Right lobe of liver (tissue), 6 donors: ENCODE measurements at regions not wholly inside any gene's neighbourhood (a gene's known extent, or its start where the extent isn't known, plus 50 kb on each side); places are given as distances from the start of the nearest gene placed in this dataset.

ENCODE experiments used
- ATAC-seq, 4 donors: fragments of 200-7000 bp; cut with Tn5 transposase; one replicate each; pipeline ENCODE4 v1.9.1; 2020; ENCODE audit warnings: mild to moderate bottlenecking in 4 of 4, moderate library complexity in 4 of 4
- DNase-seq, 3 donors: peaks; one replicate each; pipeline ENCODE4 v3.0.0-alpha.2; 2020
- H3K27ac ChIP-seq, 3 donors: fragments of 200-600 bp; one replicate each; pipeline ENCODE4 v1.8.0; 2022
- H3K27me3 ChIP-seq, 2 donors: fragments of 200-600 bp; one replicate each; pipeline ENCODE4 v1.8.0; 2022
- H3K36me3 ChIP-seq, 4 donors: fragments of 200-600 bp; sonication (generic) in 1 of 4; one replicate each; pipeline versions ENCODE4 v1.5.1 to v1.8.0; 2017 to 2022; ENCODE audit warnings: control low read depth in 1 of 4
- H3K4me1 ChIP-seq, 4 donors: fragments of 200-600 bp; sonication (generic) in 1 of 4; one replicate each; pipeline versions ENCODE4 v1.5.1 to v1.8.0; 2017 to 2022; ENCODE audit warnings: control low read depth in 1 of 4
- H3K4me3 ChIP-seq, 3 donors: fragments of 200-600 bp; one replicate each; pipeline ENCODE4 v1.8.0; 2022
- H3K9me3 ChIP-seq, 4 donors: fragments of 200-600 bp; sonication (generic) in 1 of 4; one replicate each; pipeline versions ENCODE4 v1.5.1 to v1.8.0; 2017 to 2022; ENCODE audit warnings: control low read depth in 1 of 4
- CTCF ChIP-seq, 4 donors: fragments of 200-600 bp in 3 of 4; fragments of 450-650 bp in 1 of 4; IDR thresholded peaks; one replicate each; pipeline versions ENCODE4 v1.5.1 to v1.8.0; 2016 to 2022; ENCODE audit warnings: antibody characterized with exemption in 4 of 4, mild to moderate bottlenecking in 2 of 4
- POLR2A ChIP-seq: fragments of 450-650 bp; IDR thresholded peaks from one replicate; pipeline ENCODE4 v1.6.1; 2017; ENCODE audit warnings: antibody characterized with exemption, mild to moderate bottlenecking
- WGBS: methylation state at CpG from one replicate; pipeline ENCODE4 v1.1.6; 2018; ENCODE audit warnings: low coverage, low lambda C conversion rate; ENCODE audit not compliant: insufficient coverage; ENCODE audit errors: missing lambda C conversion rate; 5-methylcytosine and 5-hydroxymethylcytosine counted together
- intact Hi-C, 2 donors: fragments of 100-400 bp; cut with DNase I; formaldehyde crosslinking; loops; one replicate each; pipeline versions ENCODE4 v1.11.2 to v1.14.1; 2022
- donor health status: DM: no; HTN: yes; CAD: no.
- donor health status: DM: no; HTN: no; CAD: no.
- donor health status: DM: no; HTN: no; CAD: no.
- donor health status: DM: no; HTN: yes; CAD: no.
- donor health status: DM: no; HTN: yes; CAD: no.

- intact Hi-C loops: no loop called here
- no peak overlapping the region for H3K4me3 ChIP-seq
- no peak overlapping the region for H3K27ac ChIP-seq
- no peaks in the 10 kb centered on the region for H3K27me3 ChIP-seq
- ATAC-seq (no peak), DNase-seq (no peak)
- H3K36me3 ChIP-seq: no peaks in the 10 kb centered on the region
- TF ChIP-seq POLR2A (no peak), CTCF (IDR thresholded peaks at IDR 0.05) (no peak)
- H3K4me1 ChIP-seq: no peaks in the 10 kb centered on the region
- H3K9me3 ChIP-seq: no peaks in the 10 kb centered on the region
Measured at GRCh38 chr7:85608804-85609203, 421.9 kb upstream of the SEMA3D start.

GRCh38 chr7:85602196-85602595, 415.3 kb upstream of the SEMA3D start:
- no peak overlapping the region for H3K4me3 ChIP-seq
- TF ChIP-seq POLR2A (no peak), CTCF (IDR thresholded peaks at IDR 0.05) (no peak)
- H3K27me3 ChIP-seq: no peaks in the 10 kb centered on the region
- no peaks in the 10 kb centered on the region for H3K36me3 ChIP-seq
- ATAC-seq (no peak), DNase-seq (no peak)
- no peaks in the 10 kb centered on the region for H3K4me1 ChIP-seq
- no peaks in the 10 kb centered on the region for H3K9me3 ChIP-seq
- intact Hi-C loops: no loop called here
- H3K27ac ChIP-seq: no peak overlapping the region
- WGBS: 43% methylated on average over 2 of the region's 2 CpGs

GRCh38 chr7:85600395-85600794, 413.5 kb upstream of the SEMA3D start:
- intact Hi-C loops: no loop called here
- Histone ChIP-seq H3K4me3 (no peak overlapping the region), H3K27me3 (no peaks in the 10 kb centered on the region), H3K4me1 (no peaks in the 10 kb centered on the region), H3K36me3 (no peaks in the 10 kb centered on the region), H3K27ac (no peak overlapping the region), H3K9me3 (no peaks in the 10 kb centered on the region)
- no peak for DNase-seq
- TF ChIP-seq POLR2A: no peak
- TF ChIP-seq CTCF (IDR thresholded peaks at IDR 0.05): no peak
- ATAC-seq: no peak
- WGBS: 4% methylated on average over 3 of the region's 3 CpGs

GRCh38 chr7:85596827-85597226, 410.0 kb upstream of the SEMA3D start:
- Histone ChIP-seq H3K36me3 (no peaks in the 10 kb centered on the region), H3K4me3 (no peak overlapping the region), H3K9me3 (no peaks in the 10 kb centered on the region), H3K27me3 (no peaks in the 10 kb centered on the region), H3K27ac (no peak overlapping the region), H3K4me1 (no peaks in the 10 kb centered on the region)
- intact Hi-C loops: no loop called here
- ATAC-seq (no peak), DNase-seq (no peak)
- WGBS: 37% methylated on average over 2 of the region's 2 CpGs
- TF ChIP-seq CTCF (IDR thresholded peaks at IDR 0.05) (no peak), POLR2A (no peak)

GRCh38 chr7:85595750-85596178, 408.9 kb upstream of the SEMA3D start:
- H3K4me3 ChIP-seq: no peak overlapping the region
- no peaks in the 10 kb centered on the region for H3K36me3 ChIP-seq
- H3K27ac ChIP-seq: no peak overlapping the region
- no peaks in the 10 kb centered on the region for H3K4me1 ChIP-seq
- H3K27me3 ChIP-seq: no peaks in the 10 kb centered on the region
- intact Hi-C loops: no loop called here
- no peaks in the 10 kb centered on the region for H3K9me3 ChIP-seq
- DNase-seq: no peak
- ATAC-seq: no peak
- TF ChIP-seq CTCF (IDR thresholded peaks at IDR 0.05) (no peak), POLR2A (no peak)
